GM12874 (cell line): ENCODE measurements at regions not wholly inside any gene's neighbourhood (a gene's known extent, or its start where the extent isn't known, plus 50 kb on each side); places are given as distances from the start of the nearest gene placed in this dataset.

Source experiments
- CTCF ChIP-seq: IDR thresholded peaks from 2 replicates; pipeline ENCODE4 v1.5.1; 2011; ENCODE audit warnings: low read depth, mild to moderate bottlenecking, control low read depth, low read length, moderate library complexity; ENCODE audit not compliant: insufficient read depth

DNA sequence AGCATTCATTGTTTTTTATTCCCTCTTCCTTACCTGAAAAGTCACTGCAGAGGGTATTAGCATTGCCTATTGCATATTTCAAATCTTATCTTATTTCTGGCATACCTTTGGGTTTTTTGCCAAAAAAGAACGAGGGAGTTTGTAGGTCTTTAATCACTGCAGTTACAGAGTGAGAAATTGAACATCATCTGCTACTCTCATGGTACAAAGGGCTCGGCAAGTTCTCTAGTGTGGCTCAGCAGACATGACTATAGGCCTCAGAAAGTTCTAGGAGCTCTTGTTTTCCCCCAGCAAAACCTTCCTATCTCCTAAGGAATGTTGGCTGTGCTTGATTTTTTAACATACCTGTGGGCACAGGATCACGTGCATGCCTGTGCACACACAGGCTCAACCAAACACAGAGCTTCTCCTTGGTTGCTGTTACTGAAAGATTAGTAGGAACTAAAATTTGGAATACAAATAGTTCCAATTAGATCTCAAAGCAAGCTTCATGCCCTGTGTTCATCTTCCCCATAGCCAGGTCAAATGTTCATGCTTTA is 69.7 kb downstream of the CCDC185 start:
- TF ChIP-seq CTCF: no peak

DNA sequence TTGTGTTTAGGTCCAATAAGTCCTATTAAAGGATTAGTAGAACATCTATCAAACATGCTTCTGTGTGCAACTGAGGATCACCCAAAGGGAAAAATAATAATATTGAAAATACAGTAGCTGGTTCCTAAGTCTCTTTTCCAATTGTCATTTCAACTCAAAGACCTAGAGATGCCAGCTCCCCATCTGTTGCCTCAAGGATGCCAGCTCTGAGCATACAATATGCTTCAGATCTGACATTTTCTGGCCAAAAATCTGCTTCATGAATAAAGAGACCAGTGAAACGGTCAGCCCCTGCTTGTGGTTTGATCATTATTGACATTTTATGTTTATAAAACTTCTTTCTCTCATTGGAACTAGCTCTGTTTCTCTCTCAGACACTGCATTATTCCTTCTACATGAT is 72.9 kb downstream of the CCDC185 start:
- TF ChIP-seq CTCF: no peak

GRCh38 chr1:223471566-223471965 is 78.4 kb downstream of the CCDC185 start:
- TF ChIP-seq CTCF: no peak

- TF ChIP-seq CTCF: no peak
Observed at GRCh38 chr1:223472057-223472456, 78.8 kb downstream of the CCDC185 start.

GRCh38 chr1:223473601-223474344 is 80.6 kb downstream of the CCDC185 start:
- TF ChIP-seq CTCF: no peak

- no peak for TF ChIP-seq CTCF
Observed at GRCh38 chr1:223474804-223475203, 81.6 kb downstream of the CCDC185 start.

DNA sequence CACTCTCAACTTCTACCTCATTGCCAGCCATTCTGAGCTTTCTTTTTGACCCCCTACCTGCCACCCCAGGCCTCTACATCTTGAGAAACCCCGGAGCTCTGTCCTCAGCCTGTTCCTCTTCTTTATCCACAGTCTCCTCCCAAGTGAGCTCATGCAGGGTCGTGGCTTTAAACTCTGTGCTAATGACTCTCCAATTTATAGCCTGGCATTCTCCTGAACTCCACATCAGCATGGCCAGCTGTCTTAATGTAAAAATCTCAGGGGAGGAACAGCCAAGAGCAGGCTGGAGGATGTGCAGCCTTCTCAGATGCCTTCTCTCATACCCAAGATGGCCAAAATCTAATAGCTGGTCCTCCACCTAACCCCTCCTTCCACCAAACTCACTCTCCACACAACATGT is 84.2 kb downstream of the CCDC185 start:
- no peak for TF ChIP-seq CTCF
